ENCODE measurements at regions not wholly inside any gene's neighbourhood (a gene's known extent, or its start where the extent isn't known, plus 50 kb on each side); places are given as distances from the start of the nearest gene placed in this dataset.
"Not testable (repeated sequence)": the region's sequence is repeated elsewhere in the genome, so short reads cannot be mapped to it uniquely, and the experiment has no call there.

DNA sequence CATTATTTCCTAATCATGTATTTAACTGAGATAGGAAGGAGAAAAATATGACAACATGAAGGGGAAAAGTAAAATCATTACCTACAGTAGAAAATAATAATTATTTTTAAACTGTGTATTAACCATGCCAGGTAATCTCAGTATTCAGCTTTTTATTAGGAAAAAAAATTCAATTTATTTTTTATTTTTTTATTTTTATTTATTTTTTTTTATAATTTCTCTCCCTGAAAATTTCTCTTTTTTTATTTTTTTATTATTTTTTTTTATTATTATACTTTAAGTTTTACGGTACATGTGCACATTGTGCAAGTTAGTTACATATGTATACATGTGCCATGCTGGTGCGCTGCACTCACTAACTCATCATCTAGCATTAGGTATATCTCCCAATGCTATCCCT, 271.3 kb upstream of the LRRTM4 start:
- not testable (repeated sequence) for TF ChIP-seq BCL11A (tag by site-specific recombination; IDR thresholded peaks at IDR 0.05; ENCODE audit: low read depth); ZNF501 (tag by site-specific recombination; IDR thresholded peaks at IDR 0.05)
- TF ChIP-seq, protein P1, sequence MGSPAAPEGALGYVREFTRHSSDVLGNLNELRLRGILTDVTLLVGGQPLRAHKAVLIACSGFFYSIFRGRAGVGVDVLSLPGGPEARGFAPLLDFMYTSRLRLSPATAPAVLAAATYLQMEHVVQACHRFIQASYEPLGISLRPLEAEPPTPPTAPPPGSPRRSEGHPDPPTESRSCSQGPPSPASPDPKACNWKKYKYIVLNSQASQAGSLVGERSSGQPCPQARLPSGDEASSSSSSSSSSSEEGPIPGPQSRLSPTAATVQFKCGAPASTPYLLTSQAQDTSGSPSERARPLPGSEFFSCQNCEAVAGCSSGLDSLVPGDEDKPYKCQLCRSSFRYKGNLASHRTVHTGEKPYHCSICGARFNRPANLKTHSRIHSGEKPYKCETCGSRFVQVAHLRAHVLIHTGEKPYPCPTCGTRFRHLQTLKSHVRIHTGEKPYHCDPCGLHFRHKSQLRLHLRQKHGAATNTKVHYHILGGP (tag by site-specific recombination; IDR thresholded peaks at IDR 0.05), result not testable (repeated sequence)
- TF ChIP-seq, protein P2, sequence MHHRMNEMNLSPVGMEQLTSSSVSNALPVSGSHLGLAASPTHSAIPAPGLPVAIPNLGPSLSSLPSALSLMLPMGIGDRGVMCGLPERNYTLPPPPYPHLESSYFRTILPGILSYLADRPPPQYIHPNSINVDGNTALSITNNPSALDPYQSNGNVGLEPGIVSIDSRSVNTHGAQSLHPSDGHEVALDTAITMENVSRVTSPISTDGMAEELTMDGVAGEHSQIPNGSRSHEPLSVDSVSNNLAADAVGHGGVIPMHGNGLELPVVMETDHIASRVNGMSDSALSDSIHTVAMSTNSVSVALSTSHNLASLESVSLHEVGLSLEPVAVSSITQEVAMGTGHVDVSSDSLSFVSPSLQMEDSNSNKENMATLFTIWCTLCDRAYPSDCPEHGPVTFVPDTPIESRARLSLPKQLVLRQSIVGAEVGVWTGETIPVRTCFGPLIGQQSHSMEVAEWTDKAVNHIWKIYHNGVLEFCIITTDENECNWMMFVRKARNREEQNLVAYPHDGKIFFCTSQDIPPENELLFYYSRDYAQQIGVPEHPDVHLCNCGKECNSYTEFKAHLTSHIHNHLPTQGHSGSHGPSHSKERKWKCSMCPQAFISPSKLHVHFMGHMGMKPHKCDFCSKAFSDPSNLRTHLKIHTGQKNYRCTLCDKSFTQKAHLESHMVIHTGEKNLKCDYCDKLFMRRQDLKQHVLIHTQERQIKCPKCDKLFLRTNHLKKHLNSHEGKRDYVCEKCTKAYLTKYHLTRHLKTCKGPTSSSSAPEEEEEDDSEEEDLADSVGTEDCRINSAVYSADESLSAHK (tag by site-specific recombination; IDR thresholded peaks at IDR 0.05), result not testable (repeated sequence)
- TF ChIP-seq, protein P3, sequence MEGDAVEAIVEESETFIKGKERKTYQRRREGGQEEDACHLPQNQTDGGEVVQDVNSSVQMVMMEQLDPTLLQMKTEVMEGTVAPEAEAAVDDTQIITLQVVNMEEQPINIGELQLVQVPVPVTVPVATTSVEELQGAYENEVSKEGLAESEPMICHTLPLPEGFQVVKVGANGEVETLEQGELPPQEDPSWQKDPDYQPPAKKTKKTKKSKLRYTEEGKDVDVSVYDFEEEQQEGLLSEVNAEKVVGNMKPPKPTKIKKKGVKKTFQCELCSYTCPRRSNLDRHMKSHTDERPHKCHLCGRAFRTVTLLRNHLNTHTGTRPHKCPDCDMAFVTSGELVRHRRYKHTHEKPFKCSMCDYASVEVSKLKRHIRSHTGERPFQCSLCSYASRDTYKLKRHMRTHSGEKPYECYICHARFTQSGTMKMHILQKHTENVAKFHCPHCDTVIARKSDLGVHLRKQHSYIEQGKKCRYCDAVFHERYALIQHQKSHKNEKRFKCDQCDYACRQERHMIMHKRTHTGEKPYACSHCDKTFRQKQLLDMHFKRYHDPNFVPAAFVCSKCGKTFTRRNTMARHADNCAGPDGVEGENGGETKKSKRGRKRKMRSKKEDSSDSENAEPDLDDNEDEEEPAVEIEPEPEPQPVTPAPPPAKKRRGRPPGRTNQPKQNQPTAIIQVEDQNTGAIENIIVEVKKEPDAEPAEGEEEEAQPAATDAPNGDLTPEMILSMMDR (tag by site-specific recombination; IDR thresholded peaks at IDR 0.05), result not testable (repeated sequence)

Data from HEK293 (cell line).